GM19324 (cell line): ENCODE measurements at regions not wholly inside any gene's neighbourhood (a gene's known extent, or its start where the extent isn't known, plus 50 kb on each side); places are given as distances from the start of the nearest gene placed in this dataset.

Experiments
- ATAC-seq: cut with Tn5 transposase; IDR thresholded peaks from one replicate; pipeline ENCODE4 v1.9.1; 2021; ENCODE audit warnings: mild to moderate bottlenecking, moderate library complexity; ENCODE audit not compliant: unreplicated experiment, low FRiP score

DNA sequence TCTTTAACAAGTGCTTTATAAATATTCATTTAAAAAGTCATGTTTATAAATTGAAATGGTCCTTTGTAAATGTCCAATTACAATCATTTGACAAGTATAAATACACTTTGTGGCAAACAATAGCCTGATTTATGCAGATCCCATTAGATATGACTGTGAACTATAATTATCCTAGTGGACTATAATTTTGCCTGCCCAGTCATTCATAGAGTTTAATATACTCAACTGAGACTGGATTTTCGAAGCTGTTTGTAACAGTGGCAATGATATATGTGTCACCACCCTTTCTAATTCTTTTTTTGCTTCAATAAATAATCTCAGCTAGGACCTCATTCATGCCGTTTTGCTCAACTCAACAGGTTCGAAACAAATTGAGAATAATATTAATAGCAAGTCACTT lies 732.0 kb downstream of the PCDH18 start:
- no peak for ATAC-seq

DNA sequence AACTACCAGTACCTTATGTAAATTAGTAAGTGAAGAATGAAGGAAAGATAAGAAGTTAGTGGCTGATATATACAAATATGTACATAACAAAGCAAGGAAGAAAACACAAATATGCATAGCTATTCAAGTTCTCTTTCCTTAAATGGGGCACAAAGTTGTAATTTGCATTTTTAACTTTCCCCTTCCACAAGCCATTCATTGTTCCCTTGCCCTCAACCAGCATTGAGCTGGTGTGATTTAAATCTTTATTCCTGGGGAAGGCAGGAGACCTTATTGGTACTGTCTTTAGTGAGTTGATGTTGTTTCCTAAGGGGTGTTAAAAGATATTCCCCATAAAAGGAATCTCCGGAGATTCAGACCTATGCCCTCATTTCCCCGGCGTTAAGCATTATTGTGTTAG lies 735.3 kb downstream of the PCDH18 start:
- ATAC-seq, result no peak

DNA sequence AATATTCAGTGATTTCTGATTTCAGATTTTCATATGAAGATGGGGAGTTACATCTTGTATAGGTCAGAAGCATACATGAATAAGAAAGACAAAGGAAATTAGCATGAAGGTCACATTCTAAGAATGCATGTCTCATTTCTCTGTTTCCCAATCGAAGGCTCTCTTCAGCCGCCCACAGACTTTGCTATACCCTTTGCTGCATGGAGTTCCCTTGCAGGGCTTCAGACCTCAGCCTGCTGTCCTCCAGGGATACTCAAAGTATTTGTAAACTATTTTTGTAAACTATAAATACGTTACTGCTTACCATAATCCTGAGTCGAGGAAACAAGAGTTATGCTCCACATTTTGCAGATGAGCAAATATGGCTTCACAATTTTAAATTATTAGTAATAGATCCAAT lies 738.4 kb downstream of the PCDH18 start:
- no peak for ATAC-seq

DNA sequence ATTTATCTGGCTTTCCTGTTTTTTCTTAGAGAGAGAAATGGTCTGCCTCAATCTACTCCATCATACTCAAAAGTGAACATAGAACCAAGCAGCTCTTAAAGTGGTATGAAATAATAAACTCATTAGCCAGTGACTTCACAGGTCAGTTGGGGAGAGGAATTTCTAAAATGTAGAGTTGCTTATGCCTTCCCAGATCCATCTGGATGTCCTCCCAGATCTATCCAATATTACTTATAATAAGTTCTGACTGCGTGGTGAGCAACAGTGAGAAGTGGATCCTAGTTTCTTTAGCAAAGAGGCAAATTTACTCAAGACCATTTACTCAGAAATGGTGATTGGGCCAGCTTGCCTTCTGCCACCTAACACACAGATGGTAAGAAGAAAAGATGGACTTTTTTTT lies 748.0 kb downstream of the PCDH18 start:
- no peak for ATAC-seq

DNA sequence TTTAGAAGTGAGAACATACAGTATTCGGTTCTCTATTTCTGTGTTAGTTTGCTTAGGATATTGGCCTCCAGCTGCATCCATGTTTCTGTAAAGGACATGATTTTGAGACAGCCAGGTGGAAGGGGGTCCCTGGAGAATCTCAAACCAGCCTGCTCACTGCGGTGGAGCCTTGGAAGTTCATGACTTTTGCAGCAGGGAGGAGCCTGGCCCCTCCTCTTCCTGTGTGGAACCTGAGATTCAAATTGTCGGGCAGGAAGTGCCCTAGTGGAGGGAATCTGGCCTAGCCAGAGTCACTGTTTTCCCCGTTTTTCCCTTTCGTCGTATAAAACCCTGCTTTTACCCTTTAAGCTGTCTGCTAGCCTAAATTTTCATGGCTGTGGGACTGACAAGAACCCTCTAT lies 762.6 kb downstream of the PCDH18 start:
- ATAC-seq, result no peak

DNA sequence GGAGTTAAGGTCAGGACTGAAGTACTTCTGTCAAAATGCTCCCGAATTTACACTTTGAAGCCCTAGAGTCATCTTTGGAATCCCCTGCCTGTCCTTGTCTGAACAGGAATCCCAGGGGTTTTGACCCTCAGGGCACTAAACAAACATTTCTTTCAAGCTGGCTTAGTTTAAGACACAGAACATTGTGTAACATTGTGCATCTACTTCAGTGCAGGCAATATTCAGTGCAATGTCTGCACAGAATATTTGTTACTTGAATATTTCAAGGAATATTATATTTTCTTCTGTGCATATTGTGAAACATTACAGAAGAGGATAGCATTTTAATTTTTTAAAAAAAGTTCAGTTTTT lies 763.4 kb downstream of the PCDH18 start:
- ATAC-seq, result no peak

DNA sequence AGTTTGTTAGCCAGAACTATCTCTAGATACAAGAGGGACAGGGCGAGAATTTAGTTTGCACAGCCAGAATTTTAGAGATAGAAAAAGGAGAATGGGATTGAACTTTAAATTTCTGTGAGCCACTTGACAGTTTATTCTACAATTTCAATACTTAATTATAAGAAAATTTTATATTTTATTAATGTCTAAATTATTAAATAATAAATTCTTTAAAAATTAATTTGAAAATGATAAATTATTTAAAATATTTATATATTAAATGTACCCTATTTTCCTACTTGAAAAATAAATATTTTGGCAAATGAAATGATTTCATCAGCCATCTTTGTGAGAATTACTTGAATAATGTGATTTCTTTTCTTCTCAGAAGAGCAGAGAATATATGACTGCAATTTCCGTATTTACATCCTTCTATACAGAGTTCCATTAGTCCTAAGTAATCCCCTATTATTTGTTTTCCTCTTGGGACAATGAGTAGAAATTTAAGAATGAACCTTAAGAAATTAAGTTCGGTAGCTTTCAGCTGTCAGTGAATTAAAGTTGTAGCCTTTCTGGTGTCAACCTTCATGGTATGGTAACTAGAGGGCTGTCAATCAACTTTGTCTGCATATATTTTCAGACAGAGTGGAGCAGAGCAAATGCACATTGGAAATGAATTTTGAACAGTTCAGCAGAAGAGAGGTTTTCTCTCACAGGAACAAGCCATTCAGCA lies 763.9 kb downstream of the PCDH18 start:
- no peak for ATAC-seq

DNA sequence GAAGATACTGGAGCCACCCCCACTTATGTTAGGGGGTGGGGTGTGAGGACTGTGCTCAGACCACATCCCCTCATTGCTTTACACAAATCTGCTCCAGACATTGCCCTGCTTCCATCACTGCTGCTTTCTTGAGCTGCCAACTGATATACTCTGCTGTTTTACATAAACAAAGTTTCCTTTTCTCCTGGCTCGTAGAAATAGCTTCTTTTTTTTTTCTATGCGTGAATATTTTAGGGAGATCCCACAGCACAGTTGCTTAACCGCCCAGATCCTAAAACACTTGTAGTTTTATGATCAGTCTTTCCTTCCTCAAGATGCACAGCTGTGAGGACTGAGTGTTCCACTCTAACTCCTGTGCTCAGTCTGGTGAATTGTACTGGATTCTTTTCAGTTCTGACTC lies 768.4 kb downstream of the PCDH18 start:
- no peak for ATAC-seq

DNA sequence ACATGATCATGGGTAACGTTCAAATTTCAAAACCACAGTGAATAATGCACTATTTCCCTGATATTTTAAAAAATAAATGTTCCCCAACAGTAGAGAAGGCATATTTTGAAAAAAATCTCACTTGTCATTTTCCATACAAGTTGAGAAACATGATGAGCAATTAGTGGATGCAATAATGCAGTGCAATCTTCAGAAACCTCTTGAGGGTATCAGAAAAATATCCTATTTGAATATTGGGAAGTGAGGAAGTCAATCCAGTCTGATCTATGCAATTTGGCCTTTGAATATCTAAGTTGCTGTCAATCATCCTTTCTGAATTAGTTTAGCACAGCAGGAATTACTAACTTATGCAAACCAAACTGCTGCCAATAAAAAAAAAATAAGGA lies 776.8 kb downstream of the PCDH18 start:
- no peak for ATAC-seq

DNA sequence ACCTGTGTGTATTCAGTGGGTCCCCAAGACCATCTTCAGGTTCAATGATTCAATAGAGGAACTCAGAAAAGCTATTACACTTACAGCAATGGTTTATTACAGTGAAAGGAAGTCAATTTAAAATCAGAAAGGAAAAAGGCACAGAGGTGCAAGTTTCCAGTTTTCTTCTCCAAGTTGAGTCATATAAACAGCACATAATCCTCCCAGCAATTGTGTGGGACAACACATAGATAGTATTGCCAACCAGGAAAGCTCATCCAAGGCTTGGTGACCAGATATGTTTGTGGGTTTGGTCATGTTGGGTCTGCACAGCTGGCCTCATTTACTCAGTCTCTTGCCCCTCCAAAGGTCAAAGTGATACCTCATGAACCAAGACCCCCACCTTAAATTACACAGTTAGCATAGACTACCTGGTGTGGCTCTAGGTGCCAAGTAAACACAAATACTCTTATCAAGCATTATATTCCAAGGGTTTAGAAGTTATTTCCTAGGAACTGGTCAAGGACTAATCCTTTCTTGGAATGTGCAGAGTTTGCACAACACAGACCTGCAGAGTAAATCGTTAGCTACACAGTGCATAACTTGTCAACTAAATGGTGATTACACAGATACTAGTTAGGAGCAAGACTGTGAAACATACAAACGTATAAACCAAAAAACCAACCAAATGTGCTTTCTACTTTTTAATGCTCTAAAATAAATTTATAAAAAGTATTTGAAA lies 777.3 kb downstream of the PCDH18 start:
- no peak for ATAC-seq

DNA sequence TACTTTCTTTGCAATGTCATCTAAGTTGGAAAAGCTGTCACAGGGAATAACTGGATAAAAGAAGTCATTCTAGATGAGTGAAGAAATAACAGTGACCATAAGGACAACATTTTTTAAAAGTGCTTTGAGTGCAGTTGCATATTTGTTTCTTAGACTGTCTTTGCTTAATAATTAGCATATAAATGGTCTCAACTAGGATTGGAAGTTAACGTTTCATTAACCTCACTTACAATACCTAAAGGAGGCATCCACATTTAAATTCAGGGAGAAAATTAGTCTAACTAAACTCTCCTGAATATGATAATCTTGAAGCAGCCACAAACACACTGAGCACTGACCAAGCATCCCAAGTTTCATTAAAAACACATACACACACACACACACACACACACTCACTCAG lies 780.7 kb downstream of the PCDH18 start:
- ATAC-seq, result no peak

DNA sequence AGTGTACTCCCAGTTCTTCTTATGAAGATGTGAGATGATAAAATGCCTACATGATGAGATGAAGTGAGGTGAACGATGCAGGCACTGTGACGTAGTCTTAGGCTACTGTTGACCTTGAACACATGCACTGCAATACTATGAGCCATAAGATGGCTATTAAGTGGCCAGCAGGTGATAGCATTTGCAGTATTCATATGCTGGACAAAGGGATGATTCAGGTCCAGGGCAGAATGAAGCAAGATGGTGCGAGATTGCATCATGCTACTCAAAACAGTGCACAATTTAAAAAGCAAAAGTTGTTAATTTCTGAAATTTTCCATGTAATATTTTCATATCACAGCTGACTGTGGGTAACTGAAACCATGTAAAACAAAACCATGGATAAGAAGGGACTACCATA lies 781.4 kb downstream of the PCDH18 start:
- ATAC-seq, result no peak

DNA sequence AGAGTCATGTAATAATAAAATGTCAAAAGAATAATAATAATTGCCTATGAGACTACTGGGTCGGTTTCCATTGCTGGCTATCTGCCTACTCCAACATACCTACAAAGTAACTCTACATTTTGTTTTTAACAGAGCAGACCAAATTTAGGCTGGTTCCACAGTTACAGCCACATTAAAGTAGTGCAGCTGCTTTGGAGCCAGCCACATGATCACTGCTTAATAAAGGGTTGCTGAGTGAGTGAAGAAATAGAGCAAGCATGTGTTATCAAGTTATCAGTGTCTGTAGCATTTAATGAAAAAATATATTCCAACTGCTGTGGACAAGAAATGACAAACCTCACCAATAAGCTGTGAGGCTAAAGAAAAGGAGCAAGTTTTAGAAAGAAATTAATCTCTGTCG lies 782.3 kb downstream of the PCDH18 start:
- ATAC-seq, result no peak

DNA sequence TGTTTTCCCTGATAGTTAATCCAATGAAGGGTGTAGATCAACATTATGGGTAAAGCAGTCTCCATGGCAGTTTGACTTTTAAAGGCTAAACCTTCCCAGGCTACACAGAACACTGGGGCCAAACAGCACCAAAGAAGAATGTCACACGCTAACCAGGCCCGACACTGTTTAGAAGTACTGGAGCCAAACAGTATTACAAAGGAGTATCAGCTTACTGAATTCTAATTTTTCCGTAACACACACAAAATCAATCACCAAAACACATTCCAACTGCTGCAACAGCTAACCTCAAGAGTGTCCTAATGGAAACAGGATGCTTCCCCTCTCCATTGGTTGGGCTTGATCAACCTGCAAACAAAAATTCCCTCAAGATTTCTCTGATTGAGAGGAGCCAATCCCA lies 783.5 kb downstream of the PCDH18 start:
- no peak for ATAC-seq

DNA sequence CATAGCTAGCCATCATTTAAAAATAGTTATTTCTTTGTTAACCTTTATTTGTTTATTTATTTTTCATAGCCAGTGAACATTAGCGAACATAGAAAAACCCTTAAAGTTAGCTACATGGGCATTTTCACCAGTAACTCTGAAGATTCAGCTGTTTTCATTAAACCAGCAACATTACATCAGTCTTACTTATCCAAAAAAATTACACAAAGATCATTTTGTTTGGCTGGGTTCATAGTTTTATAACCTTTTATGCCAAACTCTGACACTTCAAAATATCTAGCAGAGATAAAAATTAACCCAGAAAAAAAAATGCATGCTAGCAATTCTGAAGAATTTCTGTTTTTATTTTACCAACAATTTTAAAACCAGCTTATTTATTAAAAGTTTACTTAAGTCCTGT lies 784.1 kb downstream of the PCDH18 start:
- no peak for ATAC-seq

DNA sequence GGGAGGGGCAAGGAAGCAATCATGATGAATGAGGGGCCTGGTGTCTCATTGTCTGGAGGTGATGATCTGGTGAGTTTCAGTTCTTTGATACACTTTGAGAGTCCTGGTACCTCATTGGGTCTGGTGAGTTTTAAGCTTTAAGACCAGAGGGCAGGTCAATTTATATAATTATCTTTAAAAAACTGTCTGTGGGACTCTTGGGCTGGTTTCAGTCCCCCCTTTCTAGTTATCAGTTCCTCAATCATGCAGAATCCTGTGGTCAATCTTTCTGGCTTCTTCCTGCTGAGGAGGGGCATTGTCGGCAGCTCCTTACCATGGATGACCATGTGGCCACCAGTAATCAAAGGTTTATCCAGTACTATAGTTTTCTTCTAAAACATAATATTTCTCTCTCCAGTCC lies 789.1 kb downstream of the PCDH18 start:
- no peak for ATAC-seq

DNA sequence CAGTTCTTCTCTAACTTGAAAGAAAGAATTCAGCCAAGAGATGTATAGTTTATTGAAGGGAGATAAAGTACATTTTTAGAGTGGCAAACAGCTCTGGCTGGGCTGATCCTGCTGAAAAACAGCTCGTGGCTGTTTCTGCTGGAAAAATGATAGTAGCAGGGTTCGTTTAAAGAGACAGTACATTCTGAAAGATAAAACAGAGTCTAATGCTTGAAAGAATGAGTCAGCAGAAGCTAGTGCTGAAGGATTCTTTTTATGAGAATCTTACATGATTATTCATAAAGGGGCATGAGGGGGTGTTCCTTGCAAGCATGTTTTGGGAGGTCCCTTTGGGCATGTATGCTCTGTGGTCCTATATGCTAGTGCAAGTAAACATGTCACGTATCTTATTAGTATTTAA lies 790.0 kb downstream of the PCDH18 start:
- ATAC-seq, result no peak

DNA sequence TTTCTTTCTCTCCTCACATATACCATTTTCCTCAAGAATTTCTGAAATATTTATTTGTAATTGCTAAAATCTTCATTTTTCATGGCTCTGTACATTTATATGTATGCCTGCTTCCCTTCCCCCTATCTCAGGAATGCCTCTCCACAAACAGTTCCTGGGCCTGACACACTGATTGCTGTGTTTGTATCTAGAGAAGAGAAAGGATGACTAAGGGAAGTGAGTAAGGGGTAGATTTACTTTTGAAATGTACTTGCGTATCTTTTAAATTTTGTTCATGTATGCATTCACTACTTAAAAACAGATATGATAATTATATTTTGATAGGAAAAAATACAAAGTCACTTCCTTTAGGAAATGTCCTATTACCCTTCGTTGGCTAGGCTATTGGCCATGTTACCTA lies 790.8 kb downstream of the PCDH18 start:
- ATAC-seq, result no peak

DNA sequence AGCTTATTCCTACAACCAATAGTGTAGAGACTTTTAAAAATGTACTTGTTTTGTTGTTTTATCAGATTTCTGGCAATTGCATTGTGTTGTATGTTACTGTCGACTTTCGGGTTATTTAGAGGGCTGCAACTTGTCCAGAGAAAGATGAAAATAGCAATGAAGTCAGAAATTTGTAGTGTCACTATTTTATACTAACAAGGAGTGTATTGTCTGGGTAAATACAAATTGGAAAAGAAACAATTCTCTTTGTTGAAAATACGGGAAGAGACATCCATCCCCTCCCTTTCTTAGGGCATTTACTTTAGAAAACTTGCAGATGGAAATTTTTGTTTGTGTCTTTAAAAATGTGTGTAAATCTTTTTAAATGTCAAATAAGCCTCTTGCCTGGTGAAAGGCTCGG lies 792.0 kb downstream of the PCDH18 start:
- ATAC-seq, result no peak

DNA sequence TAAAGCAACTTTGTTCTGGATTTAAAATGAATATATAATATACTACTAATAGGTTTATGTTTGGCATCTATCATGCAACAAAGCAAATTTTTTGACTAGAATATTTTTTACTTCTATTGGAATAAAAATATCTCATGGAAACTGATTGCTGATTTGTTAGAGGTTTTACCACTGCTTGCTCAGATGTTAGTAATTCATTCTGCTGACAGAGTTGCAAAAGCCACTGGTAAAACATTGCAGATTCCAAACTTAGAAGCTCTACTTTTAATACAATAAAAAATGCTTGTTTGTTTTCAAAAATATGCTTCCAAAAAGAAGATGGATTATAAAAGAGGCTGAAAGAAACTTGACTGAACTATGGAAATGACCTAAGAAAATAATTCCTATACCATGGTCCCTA lies 795.2 kb downstream of the PCDH18 start:
- ATAC-seq, result no peak

DNA sequence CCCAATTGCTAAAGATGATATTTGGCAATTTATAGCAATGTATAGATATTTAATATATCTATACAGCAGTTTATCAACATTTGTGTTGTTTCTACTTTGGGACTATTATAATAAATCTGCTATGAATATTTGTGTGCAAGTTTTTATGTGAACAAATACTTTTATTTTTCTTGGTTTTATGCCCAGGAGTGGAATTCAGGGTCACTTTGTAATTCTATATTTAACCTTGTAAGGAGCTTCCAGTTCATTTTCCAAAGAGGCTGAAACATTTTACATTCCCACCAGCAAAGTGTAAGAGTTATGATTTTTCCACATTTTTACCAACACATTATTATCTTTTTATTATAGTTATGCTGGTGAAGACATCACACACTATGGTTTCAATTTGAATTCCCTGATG lies 801.3 kb downstream of the PCDH18 start:
- ATAC-seq, result no peak

DNA sequence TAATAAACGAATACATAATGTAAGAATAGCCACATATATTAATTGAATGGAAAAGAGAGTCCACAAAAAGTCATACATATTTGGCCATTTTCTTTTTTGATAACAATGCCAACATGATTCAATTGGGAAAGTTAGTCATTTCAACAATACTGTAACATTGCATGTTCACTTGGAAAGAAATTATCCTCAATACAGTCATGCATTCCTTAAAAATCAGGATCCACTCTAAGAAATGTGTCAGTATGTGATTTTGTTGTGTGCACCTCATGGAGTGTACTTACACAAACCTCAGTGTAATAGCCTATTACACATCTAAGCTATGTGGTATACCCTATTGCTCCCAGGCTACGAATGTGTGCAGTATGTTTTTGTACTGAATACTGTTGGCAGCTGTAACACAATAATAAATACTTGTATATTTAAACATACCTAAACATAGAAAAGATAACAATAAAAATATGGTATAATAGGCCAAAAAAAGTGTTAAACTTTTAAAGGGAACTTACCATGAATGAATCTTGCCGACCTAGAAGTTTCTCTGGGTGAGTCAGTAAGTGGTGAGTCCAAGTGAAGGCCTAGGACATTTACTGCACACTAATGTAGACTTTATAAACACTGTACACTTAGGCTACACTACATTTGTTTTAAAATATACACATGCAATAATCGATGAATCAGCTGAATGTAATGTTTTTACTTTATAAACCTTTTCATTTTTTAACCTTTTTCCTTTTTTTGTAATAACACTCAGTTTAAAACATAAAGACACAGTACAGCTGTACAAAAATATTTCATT lies 806.8 kb downstream of the PCDH18 start:
- no peak for ATAC-seq
